Right renal cortex interstitium (tissue), 3 donors: ENCODE measurements at regions not wholly inside any gene's neighbourhood (a gene's known extent, or its start where the extent isn't known, plus 50 kb on each side); places are given as distances from the start of the nearest gene placed in this dataset.
"Not testable (repeated sequence)": the region's sequence is repeated elsewhere in the genome, so short reads cannot be mapped to it uniquely, and the experiment has no call there.

Experiments
- DNase-seq, 3 donors: peaks; one replicate each; pipeline ENCODE4 v3.0.0-alpha.2; 2013; ENCODE audit warnings: low read depth in 3 of 3, low spot score in 2 of 3

GRCh38 chr2:211204902-211205301 lies 648.5 kb downstream of the CPS1 start:
- no peak for DNase-seq

- no peak for DNase-seq
Observed at GRCh38 chr2:211205358-211205757, 649.0 kb downstream of the CPS1 start.

DNA sequence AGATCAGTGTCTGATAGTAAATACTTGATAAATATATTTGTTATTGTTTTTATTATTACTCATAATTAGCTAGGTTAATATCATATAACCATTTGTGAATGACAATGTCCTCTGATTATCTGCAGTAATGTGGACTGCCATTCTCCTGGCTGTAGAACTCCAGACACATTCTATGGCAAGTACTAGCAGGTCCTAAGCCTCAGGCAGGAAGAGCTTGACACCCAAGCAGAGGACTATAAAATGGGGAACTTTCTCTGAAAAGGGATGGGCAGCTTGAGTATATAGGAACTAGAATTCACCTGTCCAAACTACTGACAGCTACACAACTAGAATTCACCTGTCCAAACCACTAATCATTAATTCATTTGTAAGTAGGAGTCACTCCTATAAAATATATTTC lies 649.4 kb downstream of the CPS1 start:
- DNase-seq, result no peak

GRCh38 chr2:211216221-211216620 lies 659.8 kb downstream of the CPS1 start:
- no peak for DNase-seq

DNA sequence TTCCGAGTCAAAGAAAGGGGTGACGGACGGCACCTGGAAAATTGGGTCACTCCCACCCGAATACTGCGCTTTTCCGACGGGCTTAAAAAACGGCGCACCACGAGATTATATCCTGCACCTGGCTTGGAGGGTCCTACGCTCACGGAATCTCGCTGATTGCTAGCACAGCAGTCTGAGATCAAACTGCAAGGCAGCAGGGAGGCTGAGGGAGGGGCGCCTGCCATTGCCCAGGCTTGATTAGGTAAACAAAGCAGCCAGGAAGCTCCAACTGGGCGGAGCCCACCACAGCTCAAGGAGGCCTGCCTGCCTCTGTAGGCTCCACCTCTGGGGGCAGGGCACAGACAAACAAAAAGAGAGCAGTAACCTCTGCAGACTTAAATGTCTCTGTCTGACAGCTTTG lies 663.1 kb downstream of the CPS1 start:
- not testable (repeated sequence) for DNase-seq

GRCh38 chr2:211225784-211226183 lies 669.4 kb downstream of the CPS1 start:
- DNase-seq, result no peak

DNA sequence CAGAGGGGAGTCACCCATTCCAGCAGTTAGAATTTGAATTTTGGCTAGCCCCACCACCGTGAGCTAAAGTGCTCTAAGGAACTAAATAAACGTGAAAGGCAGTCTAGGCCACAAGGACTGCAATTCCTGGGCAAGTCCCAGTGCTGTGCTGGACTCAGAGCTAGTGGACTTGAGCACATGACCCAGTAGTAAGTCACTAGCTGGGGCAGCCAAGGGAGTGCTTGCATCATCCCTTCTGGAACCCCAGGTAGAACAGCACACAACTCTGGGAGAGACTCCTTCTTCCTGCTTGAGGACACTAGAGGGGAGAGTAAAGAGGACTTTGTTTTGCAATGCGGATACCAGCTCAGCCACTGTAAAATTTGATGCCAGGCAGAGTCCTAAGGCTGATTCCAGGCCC lies 672.2 kb downstream of the CPS1 start:
- no peak for DNase-seq

GRCh38 chr2:211237586-211238275 lies 681.3 kb downstream of the CPS1 start:
- no peak for DNase-seq

- DNase-seq, result no peak
Observed at GRCh38 chr2:211241891-211242290, 685.5 kb downstream of the CPS1 start.

DNA sequence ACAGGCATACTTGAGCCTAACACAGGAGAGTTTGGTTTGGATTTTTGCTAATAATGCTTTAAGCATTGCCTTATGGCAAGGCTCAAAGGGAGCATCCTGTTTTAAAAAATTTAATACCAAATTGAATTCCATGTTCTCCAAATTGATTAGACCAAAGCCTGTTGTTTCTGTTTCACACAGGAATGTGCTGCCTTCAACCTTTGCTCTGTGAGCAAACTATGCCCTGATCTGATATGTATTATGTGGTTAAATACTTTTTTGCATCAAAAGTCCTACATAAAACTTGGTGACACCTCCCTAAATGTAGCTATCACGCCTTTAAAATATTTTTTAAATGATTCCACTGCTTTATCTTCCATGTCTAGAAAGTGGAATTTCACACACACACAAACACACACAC lies 691.4 kb downstream of the CPS1 start:
- DNase-seq, result no peak

GRCh38 chr2:211248841-211249240 lies 692.4 kb downstream of the CPS1 start:
- no peak for DNase-seq

DNA sequence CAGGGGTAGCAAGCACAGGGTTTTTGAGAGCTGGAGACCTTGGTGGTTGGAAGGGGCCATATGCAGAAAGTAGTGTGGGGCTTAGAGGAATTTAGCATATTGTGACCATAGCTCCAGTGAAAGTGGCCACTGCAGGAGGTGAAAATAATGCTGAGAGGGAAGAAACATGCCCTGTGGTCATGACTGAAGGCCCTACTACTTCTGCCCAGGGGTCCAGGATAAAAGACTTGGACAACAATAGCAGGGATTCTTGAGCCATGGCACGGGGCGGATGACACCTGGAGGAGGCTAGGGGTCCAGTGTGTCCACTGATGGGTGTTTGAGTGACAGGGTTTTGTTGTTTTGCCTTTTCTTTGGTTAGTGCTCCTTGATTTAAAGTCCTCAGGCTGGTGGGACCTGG lies 694.6 kb downstream of the CPS1 start:
- DNase-seq, result no peak

- no peak for DNase-seq
Observed at GRCh38 chr2:211258646-211259335, 702.4 kb downstream of the CPS1 start.

GRCh38 chr2:211259831-211260476 lies 703.6 kb downstream of the CPS1 start:
- DNase-seq, result peak in 1 of 3 donors; percentile 6

DNA sequence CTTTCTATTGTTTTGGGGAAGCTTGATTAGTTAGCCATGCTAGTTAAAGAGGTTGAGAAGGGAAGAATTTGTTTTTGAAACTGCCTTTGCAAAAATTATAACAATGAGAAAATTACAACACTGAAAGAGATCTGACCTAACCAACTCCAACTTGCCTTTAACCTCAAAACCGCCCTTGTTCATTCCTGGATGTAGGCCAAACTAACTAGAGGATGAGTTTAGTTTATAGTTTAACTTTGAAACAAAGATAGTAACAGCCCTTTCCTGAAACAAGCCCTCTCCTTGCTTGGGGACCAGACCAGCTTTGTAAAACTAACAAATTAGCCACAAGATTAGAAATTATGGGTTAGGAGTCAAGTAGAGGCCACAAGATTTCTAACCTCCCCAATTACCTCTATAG lies 713.9 kb downstream of the CPS1 start:
- DNase-seq, result no peak

- no peak for DNase-seq
Observed at GRCh38 chr2:211281430-211282073, 725.2 kb downstream of the CPS1 start.

DNA sequence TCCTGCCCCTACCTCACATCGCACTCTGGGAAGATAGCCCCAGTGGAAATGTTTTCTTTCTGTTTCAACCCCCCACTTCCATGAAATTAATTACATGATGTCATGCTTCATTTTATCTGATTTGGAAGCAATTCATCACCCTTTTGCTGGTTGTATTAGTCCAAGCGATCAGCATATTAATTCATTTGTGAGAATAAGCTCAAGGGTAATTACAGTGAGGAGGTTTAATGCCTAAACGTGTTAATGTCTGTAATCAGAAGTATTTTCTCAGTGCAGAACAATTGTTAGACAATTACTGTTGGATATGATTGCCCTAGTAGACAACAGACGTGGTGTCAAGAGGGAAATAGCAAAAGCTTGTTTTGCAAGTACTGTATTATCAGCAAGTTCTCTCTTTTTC lies 746.3 kb downstream of the CPS1 start:
- no peak for DNase-seq

GRCh38 chr2:211306929-211307328 lies 750.5 kb downstream of the CPS1 start:
- no peak for DNase-seq
